H9 (cell line): ENCODE measurements at regions not wholly inside any gene's neighbourhood (a gene's known extent, or its start where the extent isn't known, plus 50 kb on each side); places are given as distances from the start of the nearest gene placed in this dataset.
A peak's percentile ranks its signal among the peaks of the same experiment; 100 is the strongest.

ENCODE experiments used
- DNase-seq: peaks from one replicate; pipeline ENCODE4 v3.0.0-alpha.2; 2017
- H2AFZ ChIP-seq: one replicate; pipeline ENCODE4 v1.6.1; 2013; ENCODE audit warnings: mild to moderate bottlenecking, low read length, control low read depth, moderate library complexity
- H2AK5ac ChIP-seq: 2 replicates; pipeline ENCODE4 v1.6.1; 2013; ENCODE audit warnings: low read length, control low read depth, mixed read lengths; ENCODE audit not compliant: insufficient read length
- H2BK120ac ChIP-seq: one replicate; pipeline ENCODE4 v1.6.1; 2013; ENCODE audit warnings: low read depth, mild to moderate bottlenecking, low read length, control low read depth, inconsistent platforms; ENCODE audit not compliant: poor library complexity, severe bottlenecking
- H2BK12ac ChIP-seq: 2 replicates; pipeline ENCODE4 v1.6.1; 2013; ENCODE audit warnings: low read length, control low read depth, mixed read lengths, low read depth; ENCODE audit not compliant: insufficient read length
- H2BK15ac ChIP-seq: 2 replicates; pipeline ENCODE4 v1.6.1; 2013; ENCODE audit warnings: low read depth, low read length, control low read depth
- H2BK20ac ChIP-seq: one replicate; pipeline ENCODE4 v1.6.1; 2013; ENCODE audit warnings: low read depth, mild to moderate bottlenecking, low read length, control low read depth, inconsistent platforms; ENCODE audit not compliant: poor library complexity, severe bottlenecking
- H2BK5ac ChIP-seq: 2 replicates; pipeline ENCODE4 v1.6.1; 2013; ENCODE audit warnings: low read length, control low read depth, mixed read lengths; ENCODE audit not compliant: insufficient read length
- H3K14ac ChIP-seq: 2 replicates; pipeline ENCODE4 v1.6.1; 2013; ENCODE audit warnings: low read length, control low read depth; ENCODE audit not compliant: insufficient read depth
- H3K18ac ChIP-seq: 2 replicates; pipeline ENCODE4 v1.6.1; 2013; ENCODE audit warnings: low read depth, mild to moderate bottlenecking, mixed read lengths, low read length, control low read depth; ENCODE audit not compliant: insufficient read length
- H3K23ac ChIP-seq: 2 replicates; pipeline ENCODE4 v1.6.1; 2013; ENCODE audit warnings: low read length, control low read depth, mixed read lengths, low read depth; ENCODE audit not compliant: insufficient read length
- H3K23me2 ChIP-seq: 2 replicates; pipeline ENCODE4 v1.6.1; 2013; ENCODE audit warnings: low read depth, mild to moderate bottlenecking, mixed read lengths, low read length, control low read depth; ENCODE audit not compliant: insufficient read length, poor library complexity, severe bottlenecking
- H3K27ac ChIP-seq: 2 replicates; pipeline ENCODE4 v1.5.1; 2013; ENCODE audit warnings: low read length, control low read depth, mixed read lengths, low read depth; ENCODE audit not compliant: insufficient read length
- H3K27me3 ChIP-seq: 2 replicates; pipeline ENCODE4 v1.6.1; 2013; ENCODE audit warnings: low read length, control low read depth, inconsistent platforms; ENCODE audit not compliant: insufficient read depth
- H3K4ac ChIP-seq: 2 replicates; pipeline ENCODE4 v1.6.1; 2013; ENCODE audit warnings: low read depth, mild to moderate bottlenecking, control low read depth, inconsistent platforms, low read length, moderate library complexity
- H3K4me1 ChIP-seq: 2 replicates; pipeline ENCODE4 v1.6.1; 2013; ENCODE audit warnings: low read length, control low read depth, inconsistent platforms; ENCODE audit not compliant: insufficient read depth
- H3K4me2 ChIP-seq: 2 replicates; pipeline ENCODE4 v1.6.1; 2013; ENCODE audit warnings: low read length, control low read depth, mixed read lengths; ENCODE audit not compliant: insufficient read length, insufficient read depth
- H3K56ac ChIP-seq: 2 replicates; pipeline ENCODE4 v1.6.1; 2013; ENCODE audit warnings: low read depth, mild to moderate bottlenecking, mixed read lengths, low read length, control low read depth; ENCODE audit not compliant: insufficient read length
- H3K79me1 ChIP-seq: 2 replicates; pipeline ENCODE4 v1.6.1; 2013; ENCODE audit warnings: low read depth, mild to moderate bottlenecking, moderate library complexity, low read length, control low read depth, inconsistent platforms; ENCODE audit not compliant: insufficient read depth, poor library complexity, severe bottlenecking
- H3K79me2 ChIP-seq: 2 replicates; pipeline ENCODE4 v1.6.1; 2013; ENCODE audit warnings: low read length, control low read depth, inconsistent platforms; ENCODE audit not compliant: insufficient read depth
- H3K9ac ChIP-seq: 2 replicates; pipeline ENCODE4 v1.6.1; 2013; ENCODE audit warnings: low read length, control low read depth, mixed read lengths; ENCODE audit not compliant: insufficient read length; ENCODE audit errors: extremely low read depth
- H3K9me3 ChIP-seq: one replicate; pipeline ENCODE4 v1.6.1; 2013; ENCODE audit warnings: low read depth, low read length, inconsistent platforms; ENCODE audit not compliant: control insufficient read depth
- H3T11ph ChIP-seq: one replicate; pipeline ENCODE4 v1.6.1; 2013; ENCODE audit warnings: mild to moderate bottlenecking, low read length, control low read depth, inconsistent platforms
- H4K20me1 ChIP-seq: one replicate; pipeline ENCODE4 v1.6.1; 2013; ENCODE audit not compliant: control insufficient read depth, insufficient read length, insufficient read depth
- H4K5ac ChIP-seq: 2 replicates; pipeline ENCODE4 v1.6.1; 2013; ENCODE audit warnings: low read depth, mild to moderate bottlenecking, mixed read lengths, low read length, control low read depth; ENCODE audit not compliant: insufficient read length
- H4K8ac ChIP-seq: replicated peaks from 2 replicates; pipeline ENCODE4 v1.6.1; 2013; ENCODE audit warnings: low read length, control low read depth, mixed read lengths, low read depth; ENCODE audit not compliant: insufficient read length
- H4K91ac ChIP-seq: 2 replicates; pipeline ENCODE4 v1.6.1; 2013; ENCODE audit warnings: low read depth, mild to moderate bottlenecking, moderate library complexity, mixed read lengths, low read length, control low read depth; ENCODE audit not compliant: insufficient read length
- H3K27ac Mint-ChIP-seq, 3 experiments: 2 replicates in 2 of 3; 3 replicates in 1 of 3; pipeline ENCODE4 v1.8.0; 2020 to 2021; ENCODE audit warnings: mixed read lengths in 3 of 3, mild to moderate bottlenecking in 1 of 3, moderate library complexity in 1 of 3
- H3K27me3 Mint-ChIP-seq: 2 replicates; pipeline ENCODE4 v1.8.0; 2021; ENCODE audit warnings: low read depth, mild to moderate bottlenecking, moderate library complexity, mixed read lengths
- H3K36me3 Mint-ChIP-seq, 3 experiments: 2 replicates in 2 of 3; 3 replicates in 1 of 3; pipeline ENCODE4 v1.8.0; 2020 to 2021; ENCODE audit warnings: low read depth in 3 of 3, mixed read lengths in 3 of 3; ENCODE audit not compliant: insufficient read depth in 1 of 3
- H3K4me1 Mint-ChIP-seq, 2 experiments: 2 replicates each; pipeline ENCODE4 v1.8.0; 2020; ENCODE audit warnings: mixed read lengths in 2 of 2
- H3K4me3 Mint-ChIP-seq, 2 experiments: 2 replicates in 1 of 2; 3 replicates in 1 of 2; pipeline ENCODE4 v1.8.0; 2020 to 2021; ENCODE audit warnings: mild to moderate bottlenecking in 2 of 2, mixed read lengths in 2 of 2, moderate library complexity in 1 of 2
- H3K9me3 Mint-ChIP-seq, 2 experiments: 2 replicates in 1 of 2; 3 replicates in 1 of 2; pipeline ENCODE4 v1.8.0; 2020; ENCODE audit warnings: mild to moderate bottlenecking in 2 of 2, mixed read lengths in 2 of 2, moderate library complexity in 1 of 2
- CTCF ChIP-seq: fragments of 200-600 bp; sonication (generic); conservative IDR thresholded peaks from 3 replicates; pipeline ENCODE4 v1.8.0; 2021; ENCODE audit warnings: antibody characterized with exemption, mild to moderate bottlenecking
- WGBS: extraction: QIAGEN DNeasy Blood & Tissue Kit; methylation state at CpG from one replicate; pipeline ENCODE4 v1.1.7; 2013; ENCODE audit warnings: missing lambda C conversion rate, low lambda C conversion rate, mixed read lengths; ENCODE audit not compliant: insufficient read length; ENCODE audit errors: extremely low coverage; 5-methylcytosine and 5-hydroxymethylcytosine counted together

GRCh38 chr9:23290973-23291372, 535.1 kb downstream of the ELAVL2 start:
- no peaks in the 10 kb centered on the region for H4K20me1 ChIP-seq
- Mint-ChIP-seq H3K4me3 (no peak overlapping the region), H3K4me1 (peaks cover 4 to 7% of the 10 kb centered on the region in 2 experiments; a peak in 3 of 4 replicates), H3K27me3 (no peaks in the 10 kb centered on the region), H3K36me3 (no peaks in the 10 kb centered on the region), H3K27ac (no peak overlapping the region), H3K9me3 (no peaks in the 10 kb centered on the region)
- no peak overlapping the region for H4K91ac ChIP-seq
- H2BK15ac ChIP-seq: no peak overlapping the region
- no peak for DNase-seq
- peak overlapping the region; percentile 10 for H2AFZ ChIP-seq
- no peak overlapping the region for H3K14ac ChIP-seq
- H4K8ac ChIP-seq: no peak overlapping the region
- no peak overlapping the region for H4K5ac ChIP-seq
- no peak overlapping the region for H3K27ac ChIP-seq
- no peak overlapping the region for H3K4me2 ChIP-seq
- H3K9ac ChIP-seq: no peak overlapping the region
- no peak overlapping the region for H2BK12ac ChIP-seq
- no peaks in the 10 kb centered on the region for H3K79me2 ChIP-seq
- H3K27me3 ChIP-seq: no peaks in the 10 kb centered on the region
- H3K56ac ChIP-seq: no peak overlapping the region
- no peak overlapping the region for H3K23ac ChIP-seq
- no peak overlapping the region for H3K18ac ChIP-seq
- H3K79me1 ChIP-seq: no peaks in the 10 kb centered on the region
- H3K9me3 ChIP-seq: no peaks in the 10 kb centered on the region
- H3K4ac ChIP-seq: no peak overlapping the region
- no peak overlapping the region for H2BK20ac ChIP-seq
- no CpG with 5 or more reads among the region's 4 CpGs for WGBS
- H3T11ph ChIP-seq: no peak overlapping the region
- TF ChIP-seq CTCF: no peak
- no peak overlapping the region for H2AK5ac ChIP-seq
- no peaks in the 10 kb centered on the region for H3K23me2 ChIP-seq
- no peak overlapping the region for H2BK5ac ChIP-seq
- H3K4me1 ChIP-seq: no peaks in the 10 kb centered on the region
- no peak overlapping the region for H2BK120ac ChIP-seq
